Upper lobe of left lung (tissue), 6 donors: ENCODE measurements at regions not wholly inside any gene's neighbourhood (a gene's known extent, or its start where the extent isn't known, plus 50 kb on each side); places are given as distances from the start of the nearest gene placed in this dataset.

Experiments
- ATAC-seq, 2 donors: fragments of 200-7000 bp; cut with Tn5 transposase; one replicate each; pipeline ENCODE4 v1.9.1; 2022; ENCODE audit warnings: mild to moderate bottlenecking in 2 of 2, moderate library complexity in 2 of 2; ENCODE audit not compliant: low FRiP score in 2 of 2
- DNase-seq, 2 donors: peaks; one replicate each; pipeline ENCODE4 v3.0.0-alpha.2; 2019 to 2020
- H3K27ac ChIP-seq, 4 donors: fragments of 200-600 bp; sonication (generic); one replicate each; pipeline ENCODE4 v1.5.1; 2016 to 2019
- H3K27me3 ChIP-seq, 4 donors: fragments of 200-600 bp; sonication (generic); one replicate each; pipeline ENCODE4 v1.5.1; 2017 to 2019
- H3K36me3 ChIP-seq, 4 donors: fragments of 200-600 bp; sonication (generic); one replicate each; pipeline ENCODE4 v1.5.1; 2016 to 2019
- H3K4me1 ChIP-seq, 4 donors: fragments of 200-600 bp; sonication (generic); one replicate each; pipeline ENCODE4 v1.5.1; 2018 to 2019
- H3K4me3 ChIP-seq, 4 donors: fragments of 200-600 bp; sonication (generic); one replicate each; pipeline ENCODE4 v1.5.1; 2017 to 2019; ENCODE audit warnings: mild to moderate bottlenecking in 2 of 4, moderate library complexity in 1 of 4
- H3K9me3 ChIP-seq, 4 donors: fragments of 200-600 bp; sonication (generic); one replicate each; pipeline ENCODE4 v1.5.1; 2018 to 2019
- CTCF ChIP-seq, 6 experiments: fragments of 450-650 bp in 4 of 6; fragments of 200-600 bp in 2 of 6; sonication (generic) in 2 of 6; IDR thresholded peaks; one replicate each; pipeline ENCODE4 v1.5.1; 2016 to 2019; ENCODE audit warnings: antibody characterized with exemption in 6 of 6
- EP300 ChIP-seq, 4 donors: sonication (generic); formaldehyde crosslinking; IDR thresholded peaks; one replicate each; pipeline ENCODE4 v1.5.1; 2017; ENCODE audit warnings: antibody characterized with exemption in 4 of 4, control low read depth in 2 of 4
- POLR2A ChIP-seq, 4 donors: fragments of 450-650 bp; IDR thresholded peaks; one replicate each; pipeline ENCODE4 v1.5.1; 2016 to 2017; ENCODE audit warnings: antibody characterized with exemption in 4 of 4, mild to moderate bottlenecking in 2 of 4
- POLR2AphosphoS5 ChIP-seq, 2 donors: sonication (generic); formaldehyde crosslinking; IDR thresholded peaks; one replicate each; pipeline ENCODE4 v1.5.1; 2017; ENCODE audit warnings: antibody characterized with exemption in 2 of 2
- WGBS, 2 donors: methylation state at CpG; one replicate each; pipeline ENCODE4 v1.1.5; 2017 to 2018; 5-methylcytosine and 5-hydroxymethylcytosine counted together
- donor health status: DM: no; HTN: no; CAD: no; lungs with moderate emphysema.
- donor health status: DM: no; HTN: yes; CAD: no; lungs with severe emphysema.

DNA sequence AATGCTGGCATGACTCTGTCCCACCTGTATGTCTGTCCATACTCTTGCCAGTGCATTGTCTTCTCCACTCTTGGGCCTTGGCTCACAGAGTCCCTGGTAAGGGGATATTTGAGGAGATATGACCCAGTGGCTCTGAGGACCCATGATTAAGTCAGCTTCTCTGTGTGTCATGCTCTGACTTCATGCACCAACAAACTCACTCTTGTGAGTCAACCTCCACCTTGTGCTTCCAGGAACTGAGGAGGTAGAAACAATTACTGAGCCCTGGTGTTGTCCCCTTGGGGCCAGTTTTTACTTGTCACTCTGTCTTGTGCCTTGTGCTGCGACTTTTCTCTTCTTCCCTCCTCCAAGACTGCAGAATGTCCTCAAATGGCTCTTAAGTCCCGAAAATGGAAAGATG is 127.1 kb downstream of the ABHD5 start:
- 77 to 86% methylated on average over 2 of the region's 2 CpGs for WGBS, 2 donors

DNA sequence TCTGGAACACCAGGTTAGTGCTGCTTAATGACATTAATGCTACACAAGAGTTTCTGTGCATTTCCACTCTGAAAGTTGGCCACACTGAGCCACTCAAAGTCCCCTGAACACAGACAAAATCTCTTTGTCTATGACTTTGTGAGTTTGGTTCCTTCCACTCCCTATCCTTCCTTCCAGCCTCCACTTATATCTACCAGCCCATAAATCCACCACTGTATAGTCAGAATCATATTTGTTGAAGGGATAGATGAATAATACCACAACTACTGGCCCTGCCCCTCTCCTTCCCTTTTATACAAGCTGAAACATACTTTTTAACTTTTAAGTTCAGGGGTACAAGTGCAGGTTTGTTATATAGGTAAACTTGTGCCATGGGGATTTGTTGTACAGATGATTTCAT is 127.5 kb downstream of the ABHD5 start:
- H3K27me3 ChIP-seq: no peaks in the 10 kb centered on the region
- no peak overlapping the region for H3K4me3 ChIP-seq
- no peak overlapping the region for H3K27ac ChIP-seq
- H3K4me1 ChIP-seq: no peaks in the 10 kb centered on the region
- TF ChIP-seq POLR2A (IDR thresholded peaks at IDR 0.05): no peak
- TF ChIP-seq CTCF (IDR thresholded peaks at IDR 0.05): no peak
- TF ChIP-seq EP300 (IDR thresholded peaks at IDR 0.05): no peak
- no peak for TF ChIP-seq POLR2AphosphoS5 (IDR thresholded peaks at IDR 0.05)
- no peaks in the 10 kb centered on the region for H3K36me3 ChIP-seq
- ATAC-seq: no peak
- no peaks in the 10 kb centered on the region for H3K9me3 ChIP-seq
- DNase-seq: no peak

More for the DNA sequence above, 127.1 kb downstream of the ABHD5 start:
- Histone ChIP-seq H3K27ac (no peak overlapping the region), H3K27me3 (no peaks in the 10 kb centered on the region), H3K4me1 (no peaks in the 10 kb centered on the region), H3K9me3 (no peaks in the 10 kb centered on the region), H3K4me3 (no peak overlapping the region), H3K36me3 (no peaks in the 10 kb centered on the region)
- DNase-seq (no peak), ATAC-seq (no peak)
- TF ChIP-seq POLR2A (IDR thresholded peaks at IDR 0.05) (no peak), CTCF (IDR thresholded peaks at IDR 0.05) (no peak), EP300 (IDR thresholded peaks at IDR 0.05) (no peak), POLR2AphosphoS5 (IDR thresholded peaks at IDR 0.05) (no peak)

DNA sequence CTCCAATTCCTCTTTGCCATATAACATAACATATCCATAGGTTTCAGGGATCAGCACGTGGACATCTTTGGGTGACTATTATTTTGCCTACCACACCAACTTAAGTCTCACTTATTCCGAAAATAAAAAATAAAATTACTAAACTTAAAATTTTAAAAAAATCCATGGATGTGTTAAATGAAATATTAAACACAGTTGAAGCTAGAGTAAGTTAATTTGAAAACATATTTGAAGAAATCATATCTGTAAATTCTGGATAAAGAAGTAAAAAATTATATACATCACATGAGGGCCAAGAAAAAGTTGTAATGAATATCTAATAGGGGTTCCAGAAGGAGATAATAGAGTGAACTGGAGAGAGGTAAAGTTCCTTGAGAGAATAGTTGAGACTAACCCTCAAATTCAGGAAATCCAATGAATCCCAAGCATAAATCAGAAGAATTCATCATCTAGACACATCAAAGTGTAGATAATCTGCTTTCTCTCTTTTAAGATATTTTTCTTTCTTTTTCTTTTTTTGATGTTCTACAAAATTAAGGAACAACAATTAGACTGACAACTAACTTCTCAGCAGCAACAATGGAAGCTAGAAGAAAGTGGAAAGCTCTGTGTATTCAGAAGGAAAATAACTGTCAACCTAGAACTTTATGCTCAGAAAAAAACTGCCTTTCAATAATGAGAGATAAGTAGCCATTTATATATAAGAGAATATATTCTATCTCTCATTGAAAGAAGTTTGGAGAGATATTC is 147.4 kb downstream of the ABHD5 start:
- Histone ChIP-seq H3K27me3 (no peaks in the 10 kb centered on the region), H3K9me3 (peaks cover 7 to 16% (median 9%) of the 10 kb centered on the region in 4 donors), H3K4me3 (no peak overlapping the region), H3K27ac (no peak overlapping the region), H3K4me1 (no peaks in the 10 kb centered on the region), H3K36me3 (no peaks in the 10 kb centered on the region)
- WGBS, 2 donors: 23 to 29% methylated on average over 2 of the region's 2 CpGs
- DNase-seq (no peak), ATAC-seq (no peak)
- TF ChIP-seq CTCF (IDR thresholded peaks at IDR 0.05): no peak
- no peak for TF ChIP-seq EP300 (IDR thresholded peaks at IDR 0.05)
- no peak for TF ChIP-seq POLR2AphosphoS5 (IDR thresholded peaks at IDR 0.05)
- TF ChIP-seq POLR2A (IDR thresholded peaks at IDR 0.05): no peak

DNA sequence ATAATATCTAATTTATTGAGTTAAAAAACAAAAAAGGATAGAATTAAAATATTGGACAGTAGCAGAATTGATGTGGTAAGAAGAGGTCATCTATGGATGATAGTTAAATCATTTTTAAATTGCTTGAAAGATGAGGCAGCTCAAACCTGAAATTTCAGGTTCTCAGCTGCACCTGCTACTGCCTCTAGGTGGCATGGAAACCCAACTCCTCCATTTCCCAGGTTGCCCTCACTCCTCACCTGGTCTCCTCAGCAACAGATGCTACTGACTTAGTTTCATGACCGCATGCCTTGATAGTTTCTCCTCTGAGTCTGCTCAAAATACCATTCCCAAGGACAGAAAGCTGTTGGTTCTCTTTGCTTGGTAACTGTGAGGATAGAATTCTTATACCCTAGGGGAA is 148.1 kb downstream of the ABHD5 start:
- DNase-seq: no peak

More for the DNA sequence above, 148.1 kb downstream of the ABHD5 start:
- peaks cover 7 to 16% (median 9%) of the 10 kb centered on the region in 4 donors for H3K9me3 ChIP-seq
- TF ChIP-seq POLR2AphosphoS5 (IDR thresholded peaks at IDR 0.05) (no peak), POLR2A (IDR thresholded peaks at IDR 0.05) (no peak), CTCF (IDR thresholded peaks at IDR 0.05) (no peak), EP300 (IDR thresholded peaks at IDR 0.05) (no peak)
- no peaks in the 10 kb centered on the region for H3K27me3 ChIP-seq
- ATAC-seq: no peak
- H3K4me1 ChIP-seq: no peaks in the 10 kb centered on the region
- H3K4me3 ChIP-seq: no peak overlapping the region
- no peak overlapping the region for H3K27ac ChIP-seq
- no peaks in the 10 kb centered on the region for H3K36me3 ChIP-seq
- WGBS, 2 donors: 84 to 100% methylated on average over 1 of the region's 1 CpG
